Fibroblast of the aortic adventitia (primary cell): ENCODE measurements at regions not wholly inside any gene's neighbourhood (a gene's known extent, or its start where the extent isn't known, plus 50 kb on each side); places are given as distances from the start of the nearest gene placed in this dataset.

Experiments used
- DNase-seq: peaks from one replicate; pipeline ENCODE4 v3.0.0-alpha.2; 2010; ENCODE audit warnings: low read depth
- H3K4me3 ChIP-seq: 2 replicates; pipeline ENCODE4 v1.5.1; 2011; ENCODE audit warnings: low read depth, mild to moderate bottlenecking, control low read depth, low read length, moderate library complexity
- TF ChIP-seq, protein P1 (sequence below): IDR thresholded peaks from 2 replicates; pipeline ENCODE4 v1.5.1; 2011; ENCODE audit warnings: mild to moderate bottlenecking, low read length, control low read depth, inconsistent platforms; ENCODE audit not compliant: insufficient read depth

DNA sequence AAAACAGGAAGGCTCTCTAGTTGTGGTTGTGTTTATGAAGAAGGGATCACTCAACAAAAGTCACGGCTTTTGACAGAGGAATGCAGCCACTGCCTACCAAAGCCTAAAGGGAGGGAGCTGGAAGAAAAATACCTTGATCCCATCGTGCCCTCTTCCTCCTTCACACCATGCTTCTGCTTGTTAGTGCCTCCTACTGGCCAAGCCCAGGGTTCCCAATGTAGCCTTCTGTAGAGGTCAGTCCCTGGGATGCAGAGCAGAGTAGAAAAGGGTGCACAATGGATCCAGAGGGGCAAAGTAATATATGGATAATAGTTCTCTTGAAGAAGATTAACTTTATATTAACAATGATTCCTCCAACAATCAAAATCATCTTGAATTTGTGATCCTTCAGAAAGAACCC is 293.5 kb upstream of the FERMT1 start:
- no peak for DNase-seq
- no peak overlapping the region for H3K4me3 ChIP-seq
- TF ChIP-seq, protein P1, sequence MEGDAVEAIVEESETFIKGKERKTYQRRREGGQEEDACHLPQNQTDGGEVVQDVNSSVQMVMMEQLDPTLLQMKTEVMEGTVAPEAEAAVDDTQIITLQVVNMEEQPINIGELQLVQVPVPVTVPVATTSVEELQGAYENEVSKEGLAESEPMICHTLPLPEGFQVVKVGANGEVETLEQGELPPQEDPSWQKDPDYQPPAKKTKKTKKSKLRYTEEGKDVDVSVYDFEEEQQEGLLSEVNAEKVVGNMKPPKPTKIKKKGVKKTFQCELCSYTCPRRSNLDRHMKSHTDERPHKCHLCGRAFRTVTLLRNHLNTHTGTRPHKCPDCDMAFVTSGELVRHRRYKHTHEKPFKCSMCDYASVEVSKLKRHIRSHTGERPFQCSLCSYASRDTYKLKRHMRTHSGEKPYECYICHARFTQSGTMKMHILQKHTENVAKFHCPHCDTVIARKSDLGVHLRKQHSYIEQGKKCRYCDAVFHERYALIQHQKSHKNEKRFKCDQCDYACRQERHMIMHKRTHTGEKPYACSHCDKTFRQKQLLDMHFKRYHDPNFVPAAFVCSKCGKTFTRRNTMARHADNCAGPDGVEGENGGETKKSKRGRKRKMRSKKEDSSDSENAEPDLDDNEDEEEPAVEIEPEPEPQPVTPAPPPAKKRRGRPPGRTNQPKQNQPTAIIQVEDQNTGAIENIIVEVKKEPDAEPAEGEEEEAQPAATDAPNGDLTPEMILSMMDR, result no peak

- DNase-seq, result no peak
- no peak overlapping the region for H3K4me3 ChIP-seq
- TF ChIP-seq, protein P1, result no peak
These were observed 288.8 kb upstream of the FERMT1 start for GRCh38 chr20:6411651-6412050.

DNA sequence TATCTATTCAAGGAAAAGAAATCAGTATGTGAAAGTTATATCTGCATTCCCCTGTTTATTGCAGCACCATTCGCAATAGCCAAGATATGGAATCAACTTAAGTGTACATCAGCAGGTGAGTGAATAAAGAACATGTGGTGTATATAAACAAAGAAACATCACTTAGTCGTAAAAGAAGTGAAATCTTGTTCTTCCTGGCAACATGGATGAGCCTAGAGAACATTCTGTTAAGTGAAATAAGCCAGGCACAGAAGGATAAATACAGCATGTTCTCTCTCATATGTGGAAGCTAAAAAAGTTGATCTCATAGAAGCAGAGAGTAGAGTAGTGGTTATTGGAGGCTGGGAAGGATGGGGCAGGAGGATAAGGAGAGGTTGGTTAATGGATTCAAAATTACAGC is 287.9 kb upstream of the FERMT1 start:
- H3K4me3 ChIP-seq, result no peak overlapping the region
- TF ChIP-seq, protein P1, result no peak
- DNase-seq, result no peak

DNA sequence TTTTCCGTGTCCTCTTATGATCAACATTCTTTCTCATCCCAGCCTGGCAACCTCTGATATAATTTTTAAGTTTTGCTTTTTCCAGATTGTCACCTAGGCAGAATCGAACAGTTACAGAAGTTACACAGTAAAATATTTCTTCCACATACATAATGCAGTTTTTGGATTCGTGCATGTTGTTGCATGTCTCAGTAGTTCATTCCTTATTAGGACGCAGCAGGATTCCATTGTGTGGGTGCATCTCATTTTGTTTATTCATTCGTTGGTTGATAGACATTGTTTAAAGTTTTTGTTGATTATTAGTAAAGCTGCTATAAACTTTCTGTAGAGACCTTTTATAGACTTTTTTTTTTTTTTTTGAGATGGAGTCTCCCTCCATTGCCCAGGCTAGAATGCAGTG is 284.3 kb upstream of the FERMT1 start:
- DNase-seq, result no peak
- TF ChIP-seq, protein P1, result no peak
- H3K4me3 ChIP-seq, result no peak overlapping the region

GRCh38 chr20:6401893-6402557 is 279.2 kb upstream of the FERMT1 start:
- H3K4me3 ChIP-seq, result no peak overlapping the region
- no peak for DNase-seq
- TF ChIP-seq, protein P1, result no peak

GRCh38 chr20:6397115-6397514 is 274.3 kb upstream of the FERMT1 start:
- no peak for DNase-seq
- H3K4me3 ChIP-seq, result no peak overlapping the region
- TF ChIP-seq, protein P1, result no peak

DNA sequence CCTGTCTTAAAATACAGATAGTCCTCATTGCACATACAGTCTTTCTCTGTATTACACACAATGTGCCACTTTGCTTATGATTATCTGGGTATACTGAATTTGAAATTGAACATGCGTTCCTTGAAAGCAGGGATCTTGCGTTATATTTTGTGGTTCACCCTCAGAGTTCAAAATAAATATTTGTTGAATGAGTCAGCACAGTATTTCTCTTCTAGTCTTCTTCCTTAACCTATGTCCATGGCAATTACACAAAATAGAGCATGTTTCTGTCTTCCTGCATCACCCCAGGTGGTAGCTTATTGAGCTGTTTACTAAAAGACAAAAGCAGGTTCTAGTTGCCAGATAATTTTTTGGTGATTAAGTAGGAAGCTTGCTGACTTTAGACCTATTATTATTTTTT is 272.9 kb upstream of the FERMT1 start:
- no peak for DNase-seq
- no peak overlapping the region for H3K4me3 ChIP-seq
- TF ChIP-seq, protein P1, result no peak
